D721Med (cell line): ENCODE measurements at regions not wholly inside any gene's neighbourhood (a gene's known extent, or its start where the extent isn't known, plus 50 kb on each side); places are given as distances from the start of the nearest gene placed in this dataset.
"Not testable (repeated sequence)": the region's sequence is repeated elsewhere in the genome, so short reads cannot be mapped to it uniquely, and the experiment has no call there.

Experiments
- DNase-seq: peaks from one replicate; pipeline ENCODE4 v3.0.0; 2011; ENCODE audit warnings: low spot score; ENCODE audit not compliant: insufficient read length
- FAIRE-seq: peaks from 2 replicates; lab custom pipeline; 2011; peaks lifted over from hg19 to GRCh38; lab: Jason Lieb, UNC
- CTCF ChIP-seq: IDR thresholded peaks from 2 replicates; pipeline ENCODE4 v1.5.1; 2012; ENCODE audit warnings: mild to moderate bottlenecking, control low read depth; ENCODE audit not compliant: insufficient read depth; ENCODE audit errors: missing control alignments

- TF ChIP-seq CTCF: peak; percentile 84
- peak; percentile 67 for FAIRE-seq
- no peak for DNase-seq
Observed at GRCh38 chr4:45453258-45453853, 670.5 kb downstream of the GABRG1 start.

- FAIRE-seq: peak; percentile 81
- peak; percentile 41 for TF ChIP-seq CTCF
Observed at GRCh38 chr4:45442466-45442865, 681.4 kb downstream of the GABRG1 start.

GRCh38 chr4:45438047-45438446, 685.8 kb downstream of the GABRG1 start:
- DNase-seq (no peak), FAIRE-seq (no peak)
- TF ChIP-seq CTCF: no peak

More at GRCh38 chr4:45442466-45442865, 681.4 kb downstream of the GABRG1 start:
- no peak for DNase-seq

GRCh38 chr4:45437381-45437780, 686.5 kb downstream of the GABRG1 start:
- FAIRE-seq (no peak), DNase-seq (no peak)
- no peak for TF ChIP-seq CTCF

GRCh38 chr4:45425135-45425534, 698.7 kb downstream of the GABRG1 start:
- FAIRE-seq: peak; percentile 46
- TF ChIP-seq CTCF: no peak
- no peak for DNase-seq

- no peak for FAIRE-seq
- no peak for TF ChIP-seq CTCF
- no peak for DNase-seq
Observed at GRCh38 chr4:45423896-45424295, 697.5 kb upstream of the GNPDA2 start.

GRCh38 chr4:45420091-45420674, 693.8 kb upstream of the GNPDA2 start:
- not testable (repeated sequence) for DNase-seq, FAIRE-seq
